ENCODE measurements at regions not wholly inside any gene's neighbourhood (a gene's known extent, or its start where the extent isn't known, plus 50 kb on each side); places are given as distances from the start of the nearest gene placed in this dataset.
A peak's percentile ranks its signal among the peaks of the same experiment; 100 is the strongest.
"Not testable (repeated sequence)": the region's sequence is repeated elsewhere in the genome, so short reads cannot be mapped to it uniquely, and the experiment has no call there.

- no peak for DNase-seq (ENCODE audit: low read depth)
These were observed 54.9 kb downstream of the DIO3 start for GRCh38 chr14:101616202-101616601.

GRCh38 chr14:101619484-101619883 lies 58.2 kb downstream of the DIO3 start:
- DNase-seq (ENCODE audit: low read depth), result no peak

GRCh38 chr14:101620031-101620788 lies 58.9 kb downstream of the DIO3 start:
- DNase-seq (ENCODE audit: low read depth), result no peak

DNA sequence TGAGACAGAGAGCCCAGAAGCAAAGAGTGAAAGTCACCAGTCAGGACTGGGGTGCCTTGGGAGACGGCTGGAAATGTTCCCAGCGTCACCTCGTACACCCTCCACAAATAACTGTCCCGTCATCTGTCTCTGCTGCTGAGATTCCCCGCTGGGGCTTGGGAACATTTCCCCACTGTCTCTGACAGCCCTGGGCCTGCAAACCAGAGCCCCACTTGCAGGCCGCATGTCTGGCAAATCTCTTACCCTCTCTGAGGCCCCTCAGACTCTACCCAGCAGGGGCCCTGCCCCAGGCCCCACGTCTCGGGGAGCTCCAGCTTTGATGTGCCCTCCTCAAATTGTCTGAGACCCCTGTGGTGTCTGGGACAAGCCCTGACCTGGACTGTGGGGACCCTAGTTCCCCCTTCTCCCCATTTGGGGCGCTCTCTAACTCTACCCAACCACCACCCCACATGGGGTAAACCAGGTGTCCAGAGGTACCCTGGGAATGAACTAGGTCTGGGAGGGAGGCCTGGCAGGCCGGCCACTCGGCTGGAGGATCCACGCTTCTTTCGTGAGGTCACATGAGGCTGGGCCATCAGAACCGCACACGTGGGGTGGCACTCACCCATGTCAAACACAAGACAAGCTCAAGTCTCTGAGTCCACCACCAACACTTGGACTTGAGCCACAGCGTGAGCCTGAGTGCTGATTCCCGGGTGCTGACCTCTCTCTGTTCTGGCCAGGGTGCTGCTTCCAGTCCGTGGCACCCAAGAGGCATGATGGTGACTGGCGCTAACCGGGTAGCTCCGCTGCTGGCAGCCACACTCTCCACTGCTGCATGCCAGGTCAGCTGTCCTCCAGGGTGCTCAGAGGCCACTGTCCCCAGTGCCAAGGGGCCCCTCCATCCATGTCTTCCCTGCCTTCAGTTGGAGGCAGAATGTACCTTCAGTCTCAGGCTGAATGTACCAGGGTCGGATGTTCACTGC lies 59.8 kb downstream of the DIO3 start:
- DNase-seq (ENCODE audit: low read depth), result no peak

DNA sequence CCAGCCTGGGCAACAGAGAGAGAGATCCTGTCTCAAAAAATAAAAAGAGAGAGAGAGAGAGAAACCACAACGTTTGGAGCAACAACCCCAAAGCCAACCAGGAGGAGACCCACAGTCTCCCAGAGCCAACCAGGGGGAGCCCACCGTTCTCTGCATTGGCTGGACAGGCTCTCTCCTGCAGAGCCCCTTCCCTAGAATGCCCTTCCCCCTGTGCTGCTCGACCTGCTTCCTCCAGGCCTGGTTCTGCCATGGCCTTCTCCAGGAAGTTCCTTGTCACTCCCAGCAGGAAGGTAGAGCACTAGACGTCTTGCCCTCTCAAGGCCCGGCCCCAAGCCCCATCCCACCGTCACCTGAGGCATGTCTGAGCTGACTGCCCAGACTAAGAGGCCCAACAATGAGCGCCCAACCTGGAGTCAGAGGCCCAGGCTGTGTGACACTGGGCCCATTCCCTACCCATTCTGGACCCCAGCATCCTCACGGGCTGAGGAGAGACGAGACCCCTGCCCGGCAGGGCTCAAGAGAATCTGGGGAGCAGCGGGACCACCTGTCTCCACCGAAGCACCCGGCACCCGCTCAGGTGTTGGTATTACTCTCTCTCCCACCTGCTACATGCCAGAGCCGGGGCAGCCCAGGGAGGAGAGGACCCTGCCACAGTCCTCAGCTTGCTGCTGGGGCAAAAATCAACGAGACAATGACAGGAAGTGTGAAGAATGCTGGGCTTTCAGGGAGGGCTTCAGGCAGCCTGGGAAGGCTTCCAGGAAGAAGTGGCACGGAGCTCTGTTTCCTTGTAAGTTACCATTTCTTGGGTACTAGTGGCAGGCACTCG lies 61.2 kb downstream of the DIO3 start:
- no peak for DNase-seq (ENCODE audit: low read depth)

GRCh38 chr14:101623077-101623372 lies 61.7 kb downstream of the DIO3 start:
- no peak for DNase-seq (ENCODE audit: low read depth)

GRCh38 chr14:101623685-101624444 lies 62.6 kb downstream of the DIO3 start:
- DNase-seq (ENCODE audit: low read depth), result no peak

DNA sequence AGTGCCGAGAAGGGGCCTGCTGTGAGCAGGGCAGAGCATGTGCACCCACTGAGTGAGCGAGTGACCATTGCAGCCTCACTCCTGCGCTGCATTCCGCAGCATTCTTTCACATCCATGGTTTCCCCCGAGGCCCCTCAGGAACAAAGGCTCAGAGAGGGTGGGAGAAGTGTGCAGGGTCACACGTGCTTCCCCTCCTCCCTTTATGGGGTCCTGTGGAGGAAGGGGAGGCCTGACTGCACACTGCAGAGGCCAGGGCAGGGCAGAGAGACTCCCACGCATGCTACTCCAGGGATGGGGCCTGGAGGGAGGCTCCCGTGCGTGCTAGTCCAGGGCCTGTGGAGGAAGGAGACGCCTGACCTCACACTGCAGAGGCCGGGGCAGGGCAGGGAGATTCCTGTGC lies 63.2 kb downstream of the DIO3 start:
- DNase-seq (ENCODE audit: low read depth), result no peak

- DNase-seq (ENCODE audit: low read depth), result no peak
These were observed 64.2 kb downstream of the DIO3 start for GRCh38 chr14:101625336-101626097.

GRCh38 chr14:101626331-101626730 lies 65.0 kb downstream of the DIO3 start:
- no peak for DNase-seq (ENCODE audit: low read depth)

DNA sequence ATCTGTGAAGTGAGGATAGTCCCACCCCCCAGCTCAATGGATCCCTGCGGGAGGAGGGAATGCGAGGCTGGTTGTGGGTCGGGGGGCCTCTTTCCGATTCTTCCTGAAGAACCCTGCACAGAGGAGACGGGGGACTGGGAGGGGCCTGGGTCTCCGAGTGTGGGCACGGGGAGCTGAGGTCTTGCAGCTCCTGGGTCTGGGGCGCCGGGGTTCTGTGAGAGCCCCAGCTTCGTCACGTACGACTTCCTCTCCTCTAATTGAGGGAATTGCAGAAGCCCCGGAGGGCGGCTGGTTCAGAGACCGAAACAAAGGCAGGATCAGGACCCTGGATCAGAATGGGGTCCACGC lies 66.6 kb downstream of the DIO3 start:
- DNase-seq (ENCODE audit: low read depth), result no peak

GRCh38 chr14:101628471-101628966 lies 67.2 kb downstream of the DIO3 start:
- DNase-seq (ENCODE audit: low read depth), result peak; percentile 26

- DNase-seq (ENCODE audit: low read depth), result no peak
These were observed 67.7 kb downstream of the DIO3 start for GRCh38 chr14:101628975-101629374.

DNA sequence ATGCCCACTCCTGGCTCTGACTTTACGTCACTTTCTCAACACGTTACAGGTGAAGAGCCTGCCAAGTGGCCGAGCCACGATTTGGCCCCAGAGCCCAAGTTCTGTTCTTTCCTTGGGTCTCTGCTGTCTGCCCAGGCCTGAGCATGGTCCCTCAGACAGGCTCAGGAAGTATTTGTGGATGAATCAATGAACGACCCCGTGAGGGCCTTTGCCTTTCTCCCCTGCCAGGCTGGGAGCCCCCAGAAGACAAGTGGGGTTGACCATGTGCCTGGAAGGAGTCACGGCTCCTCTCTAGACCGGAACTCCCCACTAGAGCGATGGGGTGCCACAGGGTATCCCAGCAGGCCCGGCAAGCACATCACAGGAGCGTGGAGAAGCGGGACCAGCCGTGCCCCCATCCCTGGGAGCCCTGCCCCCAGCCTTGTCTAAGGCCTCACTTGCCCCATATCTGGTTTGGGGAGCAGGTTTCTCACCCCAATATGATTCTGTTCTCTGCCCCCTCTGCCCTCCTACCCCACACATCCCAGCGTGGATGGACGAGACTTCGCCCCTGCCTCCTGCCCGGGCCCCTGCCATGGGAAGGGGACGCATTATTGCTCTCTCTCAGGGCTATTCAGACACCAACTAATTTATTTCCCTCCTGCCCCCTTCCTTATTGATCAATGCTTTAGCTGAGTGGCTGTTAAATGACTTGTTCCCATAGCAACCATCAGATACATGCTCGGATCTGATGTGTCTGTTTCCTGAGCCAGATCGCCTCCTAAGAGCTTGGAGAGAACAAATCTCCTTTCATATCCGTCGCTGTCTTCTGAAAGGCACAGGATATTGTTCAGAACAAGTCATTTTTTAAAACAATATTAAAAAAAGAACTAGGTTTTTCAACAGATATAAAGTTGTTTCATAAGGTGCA lies 69.0 kb downstream of the DIO3 start:
- DNase-seq (ENCODE audit: low read depth), result no peak

DNA sequence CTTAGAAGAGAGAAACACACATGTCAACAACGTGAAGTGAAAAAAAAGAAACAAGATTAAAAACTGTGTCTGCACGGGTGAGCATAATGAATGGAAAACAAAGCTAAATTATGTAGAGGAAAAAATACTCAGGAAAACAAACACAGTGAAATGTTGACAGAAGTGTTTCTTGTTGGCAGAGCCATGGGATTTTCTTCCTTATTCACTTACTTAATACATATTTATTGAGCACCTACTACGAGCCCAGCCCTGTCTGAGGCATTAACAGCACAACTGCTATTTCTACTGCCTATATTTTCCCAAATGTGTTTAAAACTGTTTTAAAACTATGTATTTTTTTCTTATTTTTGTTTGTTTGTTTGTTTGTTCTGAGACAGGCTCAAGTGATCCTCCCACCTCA lies 69.9 kb downstream of the DIO3 start:
- no peak for DNase-seq (ENCODE audit: low read depth)

- DNase-seq (ENCODE audit: low read depth), result not testable (repeated sequence)
These were observed 70.7 kb downstream of the DIO3 start for GRCh38 chr14:101631970-101632369.

DNA sequence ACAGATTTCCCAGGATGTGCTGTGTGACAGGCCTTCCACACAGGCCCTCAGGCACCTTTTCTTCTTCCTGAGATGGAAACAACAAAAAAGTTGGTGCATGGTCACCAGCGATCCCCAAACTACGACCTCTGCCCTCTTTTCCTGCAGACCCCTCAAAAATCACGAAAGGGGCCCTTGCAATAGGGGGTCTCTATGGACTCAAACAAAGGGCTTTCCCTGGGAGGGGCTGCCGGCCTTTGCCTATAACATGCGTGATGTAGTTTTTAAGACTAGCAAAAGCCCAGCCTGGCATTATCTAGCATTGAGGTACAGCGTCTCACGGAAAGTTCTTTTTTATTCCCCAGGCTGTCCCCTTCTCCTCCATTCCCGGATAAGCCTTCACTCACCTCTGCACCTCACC lies 71.2 kb downstream of the DIO3 start:
- DNase-seq (ENCODE audit: low read depth), result no peak

- no peak for DNase-seq (ENCODE audit: low read depth)
These were observed 72.0 kb downstream of the DIO3 start for GRCh38 chr14:101633276-101633675.

DNA sequence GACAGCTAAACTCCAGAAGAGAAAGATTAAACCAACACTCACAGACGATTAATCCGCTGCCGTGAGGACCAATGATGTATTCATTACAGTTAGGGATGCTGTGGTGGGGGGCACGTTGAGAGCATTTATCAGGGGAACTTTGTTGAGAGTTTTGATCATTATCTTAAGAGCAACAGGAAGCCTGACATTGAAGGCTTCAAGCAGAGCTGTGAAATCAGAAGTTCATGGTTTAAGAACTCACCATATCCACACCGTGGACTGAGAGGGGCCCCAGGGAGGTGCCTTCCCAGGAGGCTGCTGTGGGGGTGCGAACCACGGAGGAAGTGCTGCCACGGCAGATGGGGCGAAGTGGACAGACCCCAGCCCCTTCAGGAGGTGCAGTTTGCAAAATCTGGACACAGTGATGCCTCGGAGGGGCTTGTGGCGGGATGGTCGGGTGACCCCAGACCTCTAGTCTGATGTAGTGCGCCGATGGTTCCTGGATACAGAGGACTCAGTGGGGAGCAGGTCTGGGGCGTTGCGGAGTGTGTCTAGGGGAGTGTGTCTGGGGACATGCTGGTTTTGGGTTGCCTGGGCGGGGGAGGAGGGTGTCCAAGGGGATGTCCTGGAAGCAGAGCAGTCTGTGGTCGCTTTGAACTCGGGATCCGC lies 73.0 kb downstream of the DIO3 start:
- DNase-seq (ENCODE audit: low read depth), result no peak
